Gastroesophageal sphincter (tissue), 3 donors: ENCODE measurements at regions not wholly inside any gene's neighbourhood (a gene's known extent, or its start where the extent isn't known, plus 50 kb on each side); places are given as distances from the start of the nearest gene placed in this dataset.

Source experiments
- EP300 ChIP-seq: sonication (generic); formaldehyde crosslinking; IDR thresholded peaks from one replicate; pipeline ENCODE4 v1.6.1; 2017; ENCODE audit warnings: antibody characterized with exemption, mild to moderate bottlenecking
- POLR2A ChIP-seq, 2 donors: fragments of 450-650 bp; IDR thresholded peaks; one replicate each; pipeline ENCODE4 v1.6.1; 2017; ENCODE audit warnings: antibody characterized with exemption in 2 of 2, mild to moderate bottlenecking in 2 of 2, moderate library complexity in 1 of 2
- POLR2AphosphoS5 ChIP-seq: sonication (generic); formaldehyde crosslinking; IDR thresholded peaks from one replicate; pipeline ENCODE4 v1.6.1; 2017; ENCODE audit warnings: antibody characterized with exemption
- TF ChIP-seq, protein P1 (sequence below), 4 experiments: fragments of 200-600 bp in 2 of 4; fragments of 450-650 bp in 2 of 4; sonication (generic) in 1 of 4; IDR thresholded peaks; one replicate each; pipeline ENCODE4 v1.5.1; 2017 to 2019; ENCODE audit warnings: antibody characterized with exemption in 4 of 4, mild to moderate bottlenecking in 2 of 4, moderate library complexity in 2 of 4

GRCh38 chr13:74052402-74052928 lies 81.7 kb downstream of the KLF12 start:
- TF ChIP-seq, protein P1, sequence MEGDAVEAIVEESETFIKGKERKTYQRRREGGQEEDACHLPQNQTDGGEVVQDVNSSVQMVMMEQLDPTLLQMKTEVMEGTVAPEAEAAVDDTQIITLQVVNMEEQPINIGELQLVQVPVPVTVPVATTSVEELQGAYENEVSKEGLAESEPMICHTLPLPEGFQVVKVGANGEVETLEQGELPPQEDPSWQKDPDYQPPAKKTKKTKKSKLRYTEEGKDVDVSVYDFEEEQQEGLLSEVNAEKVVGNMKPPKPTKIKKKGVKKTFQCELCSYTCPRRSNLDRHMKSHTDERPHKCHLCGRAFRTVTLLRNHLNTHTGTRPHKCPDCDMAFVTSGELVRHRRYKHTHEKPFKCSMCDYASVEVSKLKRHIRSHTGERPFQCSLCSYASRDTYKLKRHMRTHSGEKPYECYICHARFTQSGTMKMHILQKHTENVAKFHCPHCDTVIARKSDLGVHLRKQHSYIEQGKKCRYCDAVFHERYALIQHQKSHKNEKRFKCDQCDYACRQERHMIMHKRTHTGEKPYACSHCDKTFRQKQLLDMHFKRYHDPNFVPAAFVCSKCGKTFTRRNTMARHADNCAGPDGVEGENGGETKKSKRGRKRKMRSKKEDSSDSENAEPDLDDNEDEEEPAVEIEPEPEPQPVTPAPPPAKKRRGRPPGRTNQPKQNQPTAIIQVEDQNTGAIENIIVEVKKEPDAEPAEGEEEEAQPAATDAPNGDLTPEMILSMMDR (IDR thresholded peaks at IDR 0.05) = no peak
- TF ChIP-seq POLR2A (IDR thresholded peaks at IDR 0.05) (no peak), POLR2AphosphoS5 (no peak), EP300 (no peak)
